ENCODE measurements at regions not wholly inside any gene's neighbourhood (a gene's known extent, or its start where the extent isn't known, plus 50 kb on each side); places are given as distances from the start of the nearest gene placed in this dataset.

GRCh38 chr4:11166606-11167005, 262.1 kb downstream of the HS3ST1 start:
- no peak overlapping the region for H4K5ac ChIP-seq (ENCODE audit: insufficient read length, low read depth, low read length)
- H3K4me1 ChIP-seq (replicated peaks in 1 of 4; ENCODE audit: control insufficient read depth in 3 of 4, insufficient read depth in 4 of 4, low read length in 3 of 4): no peaks in the 10 kb centered on the region
- H3K14ac ChIP-seq (ENCODE audit: insufficient read length): no peak overlapping the region
- no peak overlapping the region for H3K56ac ChIP-seq (replicated peaks; ENCODE audit: insufficient read length, low read depth, low read length)
- no peaks in the 10 kb centered on the region for H3K27me3 ChIP-seq (replicated peaks in 1 of 4; ENCODE audit: control insufficient read depth in 3 of 4, extremely low read depth in 1 of 4, insufficient read depth in 3 of 4, low read length in 3 of 4)
- no peak overlapping the region for H3K27ac ChIP-seq (ENCODE audit: low read depth, low read length)
- no peaks in the 10 kb centered on the region for H3K23me2 ChIP-seq (ENCODE audit: low read depth, low read length)
- H4K91ac ChIP-seq (replicated peaks; ENCODE audit: insufficient read length, low read length): no peak overlapping the region
- H2BK15ac ChIP-seq (ENCODE audit: low read length): no peak overlapping the region
- H3K23ac ChIP-seq (ENCODE audit: insufficient read length): no peak overlapping the region
- no peak overlapping the region for H3K9ac ChIP-seq (replicated peaks in 1 of 4; ENCODE audit: extremely low read depth in 1 of 4, low read depth in 3 of 4, low read length in 3 of 4)
- H3K4me3 ChIP-seq (ENCODE audit: extremely low read depth in 1 of 4, insufficient read depth in 2 of 4, low read depth in 3 of 4, low read length in 4 of 4): no peak overlapping the region
- no peak overlapping the region for H3K4ac ChIP-seq (replicated peaks; ENCODE audit: insufficient read length, low read depth, low read length)
- no peak overlapping the region for H3K4me2 ChIP-seq (ENCODE audit: insufficient read depth in 1 of 2, low read depth in 2 of 2, low read length in 2 of 2)
- no peak overlapping the region for H2AK5ac ChIP-seq (ENCODE audit: low read depth, low read length)
- FAIRE-seq (no peak), DNase-seq (ENCODE audit: low read depth in 1 of 2, low spot score in 2 of 2) (no peak)
- no peaks in the 10 kb centered on the region for H3K9me3 ChIP-seq (ENCODE audit: insufficient read depth in 2 of 2, low read depth in 1 of 2, low read length in 1 of 2)
- H2BK12ac ChIP-seq (ENCODE audit: low read depth, low read length): no peak overlapping the region
- H3K18ac ChIP-seq (ENCODE audit: extremely low read depth, low read length): no peak overlapping the region
- H4K20me1 ChIP-seq (replicated peaks in 1 of 2; ENCODE audit: control insufficient read depth in 1 of 2, insufficient read depth in 2 of 2, low read length in 2 of 2): no peaks in the 10 kb centered on the region
- H3K79me2 ChIP-seq (ENCODE audit: control insufficient read depth in 1 of 2, insufficient read depth in 2 of 2, low read length in 2 of 2): no peaks in the 10 kb centered on the region
- H3K79me1 ChIP-seq (ENCODE audit: low read depth, low read length): no peaks in the 10 kb centered on the region
- ChIA-PET POLR2A (ENCODE audit: partially characterized antibody) (no interaction called here), CTCF (ENCODE audit: partially characterized antibody) (interaction anchor here (1.3 to 1.4 kb wide), 2 partner anchors 9 to 258 kb away, joined by 3 to 4 read pairs; no protein-coding TSS in a partner anchor)
- H2AFZ ChIP-seq (ENCODE audit: low read length): no peak overlapping the region
- no peak overlapping the region for H2BK20ac ChIP-seq (ENCODE audit: low read length)
- H2BK120ac ChIP-seq (replicated peaks; ENCODE audit: low read depth, low read length): no peak overlapping the region
- no peak overlapping the region for H2BK5ac ChIP-seq (ENCODE audit: low read depth, low read length)
- no peak overlapping the region for H4K8ac ChIP-seq (ENCODE audit: extremely low read depth, insufficient read depth, low read length)
- H3K36me3 ChIP-seq (ENCODE audit: control insufficient read depth in 2 of 4, insufficient read depth in 4 of 4, low read length in 3 of 4): no peaks in the 10 kb centered on the region
- TF ChIP-seq EGR1 (IDR thresholded peaks at IDR 0.05; ENCODE audit: borderline replicate concordance, low read depth, low read length) (no peak), EP300 (IDR thresholded peaks at IDR 0.05; ENCODE audit: borderline replicate concordance in 1 of 2, low read depth in 2 of 2, low read length in 2 of 2) (no peak), SP4 (IDR thresholded peaks at IDR 0.05; ENCODE audit: low read length) (no peak), YY1 (IDR thresholded peaks at IDR 0.05; ENCODE audit: low read depth, low read length) (no peak), KDM5A (IDR thresholded peaks at IDR 0.05; ENCODE audit: low read length) (no peak), CBX8 (IDR thresholded peaks at IDR 0.05; ENCODE audit: borderline replicate concordance, low read depth, low read length) (no peak), JUND (IDR thresholded peaks at IDR 0.05; ENCODE audit: low read length) (no peak), ASH2L (IDR thresholded peaks at IDR 0.05; ENCODE audit: low read length) (no peak), SIN3A (conservative IDR thresholded peaks at IDR 0.05 in 1 of 2, IDR thresholded peaks at IDR 0.05 in 1 of 2; ENCODE audit: low read depth in 1 of 2, low read length in 2 of 2) (no peak)

All from H1 (cell line).